ENCODE measurements at regions not wholly inside any gene's neighbourhood (a gene's known extent, or its start where the extent isn't known, plus 50 kb on each side); places are given as distances from the start of the nearest gene placed in this dataset.

DNA sequence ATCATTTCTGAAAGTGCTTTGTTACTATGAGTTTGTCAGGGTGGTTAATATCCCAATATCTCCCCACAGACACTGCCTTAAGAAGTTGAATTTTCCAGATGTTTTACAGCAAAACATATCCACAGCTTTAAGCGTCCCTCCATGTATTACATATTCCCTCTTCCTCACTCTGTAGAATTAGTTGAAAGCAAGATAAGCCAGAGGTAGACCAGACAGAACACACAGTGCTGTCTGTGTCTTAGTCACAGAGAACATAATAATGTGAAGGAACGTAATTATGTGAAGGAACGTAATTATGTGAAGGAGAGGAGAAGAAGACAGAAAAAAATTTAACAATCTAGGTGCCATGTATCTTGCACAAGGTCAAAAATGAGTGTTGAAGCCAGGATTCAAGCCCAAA lies 81.9 kb upstream of the LRATD1 start:
- TF ChIP-seq POLR2A (IDR thresholded peaks at IDR 0.05; ENCODE audit: low read depth, low read length), result no peak
- no peak for TF ChIP-seq PAX5 (IDR thresholded peaks at IDR 0.05; ENCODE audit: insufficient read depth, low read length, severe bottlenecking)
